ENCODE measurements at regions not wholly inside any gene's neighbourhood (a gene's known extent, or its start where the extent isn't known, plus 50 kb on each side); places are given as distances from the start of the nearest gene placed in this dataset.

DNA sequence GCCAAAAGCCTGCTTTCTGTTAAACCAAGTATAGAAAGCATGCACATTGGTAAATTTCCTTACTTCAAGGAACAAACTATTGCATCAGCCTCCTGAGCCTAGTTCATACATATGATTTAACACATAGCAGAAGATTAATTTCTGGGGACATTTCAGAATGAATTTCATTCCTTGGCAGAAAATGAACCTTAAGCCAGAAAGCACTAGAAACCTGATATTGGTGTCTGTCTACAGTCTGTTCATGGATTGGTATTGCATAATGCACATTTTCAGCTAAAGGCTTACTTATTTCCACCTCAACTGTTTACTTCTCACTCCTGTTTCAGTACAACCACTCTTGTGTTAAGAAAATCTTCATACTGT is 1471.8 kb upstream of the NUDT12 start:
- Mint-ChIP-seq H3K4me3 (no peak overlapping the region), H3K9me3 (peaks cover 2 to 27% (median 11%) of the 10 kb centered on the region in 8 donors), H3K27me3 (no peaks in the 10 kb centered on the region), H3K27ac (no peak overlapping the region), H3K36me3 (no peaks in the 10 kb centered on the region), H3K4me1 (no peaks in the 10 kb centered on the region)
- H3K36me3 ChIP-seq (ENCODE audit: insufficient read depth, low read length), result no peaks in the 10 kb centered on the region
- H3K9me3 ChIP-seq (ENCODE audit: control insufficient read depth in 1 of 2, low read length in 2 of 2), result no peaks in the 10 kb centered on the region
- ChIA-PET POLR2A (ENCODE audit: partially characterized antibody) (no interaction called here), CTCF (ENCODE audit: partially characterized antibody) (no interaction called here)
- H3K4me1 ChIP-seq (ENCODE audit: insufficient read depth, low read length), result no peaks in the 10 kb centered on the region
- intact Hi-C loops (cut with micrococcal nuclease), result no loop called here
- no peak overlapping the region for H3K27ac ChIP-seq (ENCODE audit: low read depth, low read length)
- H3K4me3 ChIP-seq (ENCODE audit: low read length in 2 of 2), result no peak overlapping the region
- DNase-seq, result no peak
- no peaks in the 10 kb centered on the region for H3K27me3 ChIP-seq (ENCODE audit: insufficient read depth, low read length)

DNA sequence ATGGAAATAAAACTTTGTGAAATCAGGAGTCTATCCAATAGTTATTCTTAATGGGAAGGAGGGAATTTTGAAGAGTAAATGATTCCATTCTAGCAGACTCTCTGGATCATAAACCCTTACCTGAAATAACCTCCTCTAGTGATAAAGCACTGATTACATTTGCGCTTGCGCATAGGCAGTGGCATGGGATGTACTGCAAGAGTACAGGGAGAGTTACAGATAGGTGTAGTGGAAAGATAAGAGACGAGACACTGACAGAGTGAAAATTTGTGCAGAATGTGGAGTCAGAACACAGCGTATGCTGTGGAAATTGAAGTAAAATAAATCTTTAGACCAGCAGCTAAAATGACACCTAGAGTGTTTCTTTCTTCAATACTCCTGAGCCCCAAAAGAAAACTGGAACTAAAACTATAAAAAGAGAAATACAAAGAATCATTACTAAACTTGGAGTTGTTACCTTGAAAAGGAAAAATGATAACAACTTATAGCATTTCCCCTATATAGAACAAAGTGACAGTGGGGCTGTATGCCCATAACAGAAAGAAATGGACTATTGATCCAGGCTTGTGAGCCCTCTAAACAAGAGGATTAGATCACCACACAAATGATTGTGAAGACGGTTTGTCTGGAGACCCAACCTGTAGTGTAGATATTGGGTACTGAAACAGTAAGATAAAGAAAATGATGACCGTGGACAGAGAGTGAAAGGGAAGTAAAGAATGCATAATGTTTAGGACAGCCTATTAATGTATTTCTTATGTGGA is 1471.2 kb upstream of the NUDT12 start:
- no peak overlapping the region for H3K27ac ChIP-seq (ENCODE audit: low read depth, low read length)
- POLR2A ChIA-PET (ENCODE audit: partially characterized antibody), result no interaction called here
- H3K9me3 ChIP-seq (ENCODE audit: control insufficient read depth in 1 of 2, low read length in 2 of 2), result no peaks in the 10 kb centered on the region
- no peaks in the 10 kb centered on the region for H3K36me3 ChIP-seq (ENCODE audit: insufficient read depth, low read length)
- no peaks in the 10 kb centered on the region for H3K4me1 ChIP-seq (ENCODE audit: insufficient read depth, low read length)
- CTCF ChIA-PET (ENCODE audit: partially characterized antibody), result no interaction called here
- Mint-ChIP-seq H3K9me3 (peaks cover 2 to 22% (median 9%) of the 10 kb centered on the region in 8 donors), H3K4me3 (no peak overlapping the region), H3K27me3 (no peaks in the 10 kb centered on the region), H3K27ac (no peak overlapping the region), H3K4me1 (no peaks in the 10 kb centered on the region), H3K36me3 (no peaks in the 10 kb centered on the region)
- H3K27me3 ChIP-seq (ENCODE audit: insufficient read depth, low read length), result no peaks in the 10 kb centered on the region
- no peak overlapping the region for H3K4me3 ChIP-seq (ENCODE audit: low read length in 2 of 2)
- intact Hi-C loops (cut with micrococcal nuclease), result no loop called here
- DNase-seq, result no peak

DNA sequence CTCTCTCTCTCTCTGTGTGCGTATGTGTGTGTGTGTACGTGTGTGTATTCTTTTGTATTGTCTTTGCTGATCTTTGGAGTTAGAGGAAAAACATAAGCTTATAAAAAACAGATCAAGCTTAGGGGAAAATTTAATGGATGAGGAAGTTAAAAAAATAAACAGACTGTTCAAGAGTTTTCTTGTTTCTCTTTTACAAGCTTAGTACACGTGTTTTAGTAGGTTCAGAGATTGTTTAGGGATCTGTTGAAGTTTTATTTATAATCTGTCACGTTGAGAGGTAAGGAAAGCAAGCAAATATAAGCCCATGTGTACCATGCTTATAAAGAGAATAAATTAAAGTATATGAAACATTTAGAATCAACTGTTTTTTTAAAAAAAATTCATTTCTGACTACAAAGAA is 1470.3 kb upstream of the NUDT12 start:
- no peak overlapping the region for H3K27ac Mint-ChIP-seq
- H3K36me3 ChIP-seq (ENCODE audit: insufficient read depth, low read length), result no peaks in the 10 kb centered on the region
- H3K27me3 Mint-ChIP-seq, result no peaks in the 10 kb centered on the region
- no peaks in the 10 kb centered on the region for H3K36me3 Mint-ChIP-seq
- peaks cover 2 to 18% (median 8%) of the 10 kb centered on the region in 8 donors for H3K9me3 Mint-ChIP-seq
- H3K27ac ChIP-seq (ENCODE audit: low read depth, low read length), result no peak overlapping the region
- CTCF ChIA-PET (ENCODE audit: partially characterized antibody), result no interaction called here
- H3K4me1 ChIP-seq (ENCODE audit: insufficient read depth, low read length), result no peaks in the 10 kb centered on the region
- no peak for DNase-seq
- POLR2A ChIA-PET (ENCODE audit: partially characterized antibody), result no interaction called here
- H3K9me3 ChIP-seq (ENCODE audit: control insufficient read depth in 1 of 2, low read length in 2 of 2), result no peaks in the 10 kb centered on the region
- H3K4me1 Mint-ChIP-seq, result no peaks in the 10 kb centered on the region
- intact Hi-C loops (cut with micrococcal nuclease), result no loop called here
- H3K27me3 ChIP-seq (ENCODE audit: insufficient read depth, low read length), result no peaks in the 10 kb centered on the region
- no peak overlapping the region for H3K4me3 ChIP-seq (ENCODE audit: low read length in 2 of 2)
- H3K4me3 Mint-ChIP-seq, result no peak overlapping the region

DNA sequence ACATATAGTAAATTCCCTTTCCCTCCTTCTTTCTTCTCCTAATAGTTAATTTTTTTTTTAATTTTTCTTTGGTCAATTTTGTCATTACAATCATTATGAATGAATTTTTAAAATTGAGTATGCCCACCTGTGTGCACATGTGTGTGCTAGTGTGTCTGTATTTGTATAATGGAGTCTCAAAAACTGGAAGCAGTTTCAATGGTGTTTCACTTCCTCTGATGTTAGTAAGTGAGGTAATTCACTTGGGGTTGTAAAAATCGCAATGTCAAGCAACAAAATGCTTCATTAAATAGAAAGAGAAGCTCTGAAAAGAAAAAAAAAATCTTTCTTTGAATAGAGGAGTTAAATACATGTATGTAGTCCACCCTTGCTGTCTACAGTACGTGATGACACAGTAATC is 1467.6 kb upstream of the NUDT12 start:
- H3K27me3 ChIP-seq (ENCODE audit: insufficient read depth, low read length), result no peaks in the 10 kb centered on the region
- no peak for DNase-seq
- POLR2A ChIA-PET (ENCODE audit: partially characterized antibody), result no interaction called here
- Mint-ChIP-seq H3K27me3 (no peaks in the 10 kb centered on the region), H3K27ac (no peak overlapping the region), H3K9me3 (peaks cover 0 to 17% (median 8%) of the 10 kb centered on the region in 8 donors), H3K4me3 (no peak overlapping the region), H3K36me3 (no peaks in the 10 kb centered on the region), H3K4me1 (no peaks in the 10 kb centered on the region)
- CTCF ChIA-PET (ENCODE audit: partially characterized antibody), result no interaction called here
- H3K4me3 ChIP-seq (ENCODE audit: low read length in 2 of 2), result no peak overlapping the region
- H3K36me3 ChIP-seq (ENCODE audit: insufficient read depth, low read length), result no peaks in the 10 kb centered on the region
- peaks cover 0 to 3% of the 10 kb centered on the region in 2 donors for H3K9me3 ChIP-seq (ENCODE audit: control insufficient read depth in 1 of 2, low read length in 2 of 2)
- H3K4me1 ChIP-seq (ENCODE audit: insufficient read depth, low read length), result no peaks in the 10 kb centered on the region
- H3K27ac ChIP-seq (ENCODE audit: low read depth, low read length), result no peak overlapping the region
- intact Hi-C loops (cut with micrococcal nuclease), result no loop called here

GRCh38 chr5:105015098-105015497 is 1452.5 kb upstream of the NUDT12 start:
- Histone ChIP-seq H3K4me1 (ENCODE audit: insufficient read depth, low read length) (no peaks in the 10 kb centered on the region), H3K27me3 (ENCODE audit: insufficient read depth, low read length) (no peaks in the 10 kb centered on the region), H3K4me3 (ENCODE audit: low read length in 2 of 2) (no peak overlapping the region), H3K27ac (ENCODE audit: low read depth, low read length) (no peak overlapping the region), H3K36me3 (ENCODE audit: insufficient read depth, low read length) (no peaks in the 10 kb centered on the region), H3K9me3 (ENCODE audit: control insufficient read depth in 1 of 2, low read length in 2 of 2) (no peaks in the 10 kb centered on the region)
- no peak for DNase-seq
- ChIA-PET POLR2A (ENCODE audit: partially characterized antibody) (no interaction called here), CTCF (ENCODE audit: partially characterized antibody) (no interaction called here)
- Mint-ChIP-seq H3K27me3 (no peaks in the 10 kb centered on the region), H3K27ac (no peak overlapping the region), H3K36me3 (no peaks in the 10 kb centered on the region), H3K4me3 (no peak overlapping the region), H3K4me1 (no peaks in the 10 kb centered on the region), H3K9me3 (peaks cover 0 to 10% (median 3%) of the 10 kb centered on the region in 8 donors)
- intact Hi-C loops (cut with micrococcal nuclease), result no loop called here

DNA sequence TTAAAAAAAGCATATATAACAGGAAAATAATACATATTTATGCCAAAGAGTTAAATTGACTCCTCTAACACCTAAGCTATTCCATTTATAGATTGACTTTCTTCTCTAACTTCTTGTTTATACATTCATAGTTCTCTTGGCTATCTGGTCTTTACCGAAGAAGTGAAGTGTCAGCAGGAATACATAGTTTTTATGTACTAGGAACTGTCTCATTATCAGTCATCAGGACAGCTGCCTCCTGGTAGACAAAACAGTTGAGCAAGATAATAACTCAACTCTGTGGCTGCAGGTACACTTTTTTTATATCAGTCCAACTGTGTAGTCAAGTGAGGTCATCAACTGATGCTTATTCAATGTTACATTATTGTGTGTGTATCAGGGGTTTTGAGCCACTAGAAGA is 1436.0 kb upstream of the NUDT12 start:
- H3K27me3 ChIP-seq (ENCODE audit: insufficient read depth, low read length), result no peaks in the 10 kb centered on the region
- H3K27ac ChIP-seq (ENCODE audit: low read depth, low read length), result no peak overlapping the region
- no peak for DNase-seq
- ChIA-PET CTCF (ENCODE audit: partially characterized antibody) (no interaction called here), POLR2A (ENCODE audit: partially characterized antibody) (no interaction called here)
- H3K4me3 Mint-ChIP-seq, result no peak overlapping the region
- intact Hi-C loops (cut with micrococcal nuclease), result no loop called here
- H3K27me3 Mint-ChIP-seq, result no peaks in the 10 kb centered on the region
- no peaks in the 10 kb centered on the region for H3K36me3 Mint-ChIP-seq
- H3K36me3 ChIP-seq (ENCODE audit: insufficient read depth, low read length), result no peaks in the 10 kb centered on the region
- no peak overlapping the region for H3K27ac Mint-ChIP-seq
- H3K4me1 ChIP-seq (ENCODE audit: insufficient read depth, low read length), result no peaks in the 10 kb centered on the region
- no peak overlapping the region for H3K4me3 ChIP-seq (ENCODE audit: low read length in 2 of 2)
- no peaks in the 10 kb centered on the region for H3K9me3 ChIP-seq (ENCODE audit: control insufficient read depth in 1 of 2, low read length in 2 of 2)
- H3K9me3 Mint-ChIP-seq, result peaks cover 0 to 16% (median 3%) of the 10 kb centered on the region in 8 donors
- H3K4me1 Mint-ChIP-seq, result no peaks in the 10 kb centered on the region

DNA sequence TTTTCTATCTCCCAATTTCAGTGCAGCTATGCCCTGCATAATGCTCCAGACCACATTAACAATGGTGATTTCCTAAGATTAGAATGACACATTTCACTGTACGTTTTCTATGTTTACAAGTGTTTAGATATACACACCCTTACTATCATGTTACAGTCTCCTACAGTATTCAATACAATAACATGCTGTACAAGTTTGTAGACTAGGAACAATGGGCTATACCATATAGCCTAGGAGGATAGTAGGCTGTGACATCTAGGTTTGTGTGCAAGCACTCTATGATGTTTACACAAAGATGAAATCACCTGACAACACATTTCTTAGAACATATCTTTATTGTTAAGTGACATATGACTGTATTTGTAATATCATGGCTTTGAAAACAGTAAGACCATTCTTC is 1435.6 kb upstream of the NUDT12 start:
- Histone ChIP-seq H3K9me3 (ENCODE audit: control insufficient read depth in 1 of 2, low read length in 2 of 2) (no peaks in the 10 kb centered on the region), H3K4me1 (ENCODE audit: insufficient read depth, low read length) (no peaks in the 10 kb centered on the region), H3K27ac (ENCODE audit: low read depth, low read length) (no peak overlapping the region), H3K4me3 (ENCODE audit: low read length in 2 of 2) (no peak overlapping the region), H3K36me3 (ENCODE audit: insufficient read depth, low read length) (no peaks in the 10 kb centered on the region), H3K27me3 (ENCODE audit: insufficient read depth, low read length) (no peaks in the 10 kb centered on the region)
- H3K9me3 Mint-ChIP-seq, result peaks cover 0 to 12% (median 4%) of the 10 kb centered on the region in 8 donors
- no peak overlapping the region for H3K27ac Mint-ChIP-seq
- intact Hi-C loops (cut with micrococcal nuclease), result no loop called here
- ChIA-PET CTCF (ENCODE audit: partially characterized antibody) (no interaction called here), POLR2A (ENCODE audit: partially characterized antibody) (no interaction called here)
- H3K4me3 Mint-ChIP-seq, result no peak overlapping the region
- H3K27me3 Mint-ChIP-seq, result no peaks in the 10 kb centered on the region
- no peaks in the 10 kb centered on the region for H3K36me3 Mint-ChIP-seq
- no peaks in the 10 kb centered on the region for H3K4me1 Mint-ChIP-seq
- DNase-seq, result no peak

DNA sequence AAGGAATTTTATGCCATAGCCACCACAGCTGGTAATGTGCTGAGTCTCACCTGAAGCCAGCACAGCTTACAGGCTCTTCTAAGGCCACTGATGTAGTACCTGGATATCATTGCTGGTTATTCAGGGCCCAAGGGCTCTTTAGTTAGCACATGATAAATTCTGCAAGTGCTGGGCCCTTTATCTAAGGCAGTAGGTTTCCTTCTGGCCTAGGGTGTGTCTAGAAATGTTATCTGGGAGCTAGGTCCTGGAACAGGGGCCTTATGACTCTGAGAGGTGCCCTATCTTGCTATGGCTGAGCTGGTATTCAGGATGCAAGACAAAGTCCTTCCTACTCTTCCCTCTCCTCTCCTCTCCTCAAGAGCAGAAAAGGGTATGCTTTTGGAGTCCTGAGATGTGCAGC is 1424.5 kb upstream of the NUDT12 start:
- H3K9me3 Mint-ChIP-seq, result peaks cover 0 to 21% (median 15%) of the 10 kb centered on the region in 8 donors
- H3K27me3 ChIP-seq (ENCODE audit: insufficient read depth, low read length), result no peaks in the 10 kb centered on the region
- no peak overlapping the region for H3K27ac ChIP-seq (ENCODE audit: low read depth, low read length)
- no peaks in the 10 kb centered on the region for H3K9me3 ChIP-seq (ENCODE audit: control insufficient read depth in 1 of 2, low read length in 2 of 2)
- H3K36me3 Mint-ChIP-seq, result no peaks in the 10 kb centered on the region
- H3K4me1 ChIP-seq (ENCODE audit: insufficient read depth, low read length), result no peaks in the 10 kb centered on the region
- H3K27me3 Mint-ChIP-seq, result no peaks in the 10 kb centered on the region
- H3K27ac Mint-ChIP-seq, result no peak overlapping the region
- H3K4me3 Mint-ChIP-seq, result no peak overlapping the region
- no peaks in the 10 kb centered on the region for H3K4me1 Mint-ChIP-seq
- ChIA-PET POLR2A (ENCODE audit: partially characterized antibody) (no interaction called here), CTCF (ENCODE audit: partially characterized antibody) (no interaction called here)
- no peak overlapping the region for H3K4me3 ChIP-seq (ENCODE audit: low read length in 2 of 2)
- no peaks in the 10 kb centered on the region for H3K36me3 ChIP-seq (ENCODE audit: insufficient read depth, low read length)
- DNase-seq, result no peak
- intact Hi-C loops (cut with micrococcal nuclease), result no loop called here
